Heart right ventricle (tissue), 16 donors: ENCODE measurements at regions not wholly inside any gene's neighbourhood (a gene's known extent, or its start where the extent isn't known, plus 50 kb on each side); places are given as distances from the start of the nearest gene placed in this dataset.

Experiments used
- ATAC-seq, 8 donors: fragments of 200-7000 bp; cut with Tn5 transposase; one replicate each; pipeline ENCODE4 v1.9.1; 2020; ENCODE audit warnings: mild to moderate bottlenecking in 8 of 8, moderate library complexity in 8 of 8, moderate number of reproducible peaks in 1 of 8
- DNase-seq, 2 donors: peaks; one replicate each; pipeline ENCODE4 v3.0.0-alpha.2; 2020
- H3K27ac ChIP-seq, 10 donors: fragments of 200-600 bp; sonication (generic) in 2 of 10; one replicate each; pipeline versions ENCODE4 v1.5.0 to v1.8.0; 2020 to 2022; ENCODE audit warnings: mild to moderate bottlenecking in 3 of 10
- H3K27me3 ChIP-seq, 7 donors: fragments of 200-600 bp; one replicate each; pipeline ENCODE4 v1.8.0; 2021 to 2022; ENCODE audit warnings: mild to moderate bottlenecking in 2 of 7
- H3K36me3 ChIP-seq, 9 donors: fragments of 200-600 bp; sonication (generic) in 1 of 9; one replicate each; pipeline versions ENCODE4 v1.5.0 to v1.8.0; 2020 to 2022; ENCODE audit warnings: mild to moderate bottlenecking in 2 of 9
- H3K4me1 ChIP-seq, 9 donors: fragments of 200-600 bp; sonication (generic) in 1 of 9; one replicate each; pipeline versions ENCODE4 v1.5.0 to v1.8.0; 2020 to 2022; ENCODE audit warnings: mild to moderate bottlenecking in 4 of 9
- H3K4me3 ChIP-seq, 10 donors: fragments of 200-600 bp; sonication (generic) in 2 of 10; one replicate each; pipeline versions ENCODE4 v1.5.0 to v1.8.0; 2020 to 2022; ENCODE audit warnings: mild to moderate bottlenecking in 7 of 10, moderate library complexity in 2 of 10
- H3K9me3 ChIP-seq, 11 donors: fragments of 200-600 bp in 10 of 11; sonication (generic) in 2 of 11; one replicate each; pipeline versions ENCODE4 v1.5.0 to v1.8.0; 2013 to 2022; ENCODE audit warnings: mild to moderate bottlenecking in 2 of 11, control low read depth in 1 of 11, moderate library complexity in 1 of 11
- CTCF ChIP-seq, 9 donors: fragments of 200-600 bp; sonication (generic) in 2 of 9; IDR thresholded peaks; one replicate each; pipeline versions ENCODE4 v1.5.0 to v1.8.0; 2021 to 2022; ENCODE audit warnings: antibody characterized with exemption in 9 of 9, mild to moderate bottlenecking in 5 of 9, moderate library complexity in 1 of 9
- WGBS, 2 donors: extraction: QIAGEN DNeasy Blood & Tissue Kit; methylation state at CpG; one replicate each; pipeline ENCODE4 v1.1.7; 2013; ENCODE audit warnings: inconsistent platforms in 1 of 2; 5-methylcytosine and 5-hydroxymethylcytosine counted together
- intact Hi-C, 10 donors: fragments of 100-400 bp; cut with DNase I; formaldehyde crosslinking; loops; one replicate each; pipeline versions ENCODE4 v1.11.1 to v1.14.2; 2022
- donor health status: Arrhythmogenic right ventricular cardiomyopathy.
- donor health status: ischemic (EF 13 %, LVEDD 7.1; RV severe dilation, severe dysfunction).
- donor health status: healthy with polysubstance abuse.
- donor health status: DM: no; HTN: yes; CAD: no.
- donor health status: DM: no; HTN: no; CAD: no.
- donor health status: ischemic (EF 25% LVEDD 6.9; RV normal size, moderate dysfunction).
- donor health status: ischemic (EF 25% LVEDD 5.7; RV mildly dilated, moderate dysfunction).
- donor health status: healthy.
- donor health status: DM: yes; HTN: yes; CAD: no.
- donor health status: Ischemic cardiomyopathy.
- donor health status: ischemic (EF 35%, LVEDD 5.7; RV mildly dilated, moderate dysfunction).
- donor health status: nonischemic (EF 11% LVEDD 7.7; RV severe dilation, severe dysfunction).
- donor health status: DM: yes; HTN: yes; CAD: no.
- donor health status: PGD.
- donor health status: ischemic (EF 29% LVEDD 5.4; RV normal size, mild dysfunction).
- donor health status: nonischemic (EF 23%, LVEDD 6.1; RV moderate dilation, normal function).

DNA sequence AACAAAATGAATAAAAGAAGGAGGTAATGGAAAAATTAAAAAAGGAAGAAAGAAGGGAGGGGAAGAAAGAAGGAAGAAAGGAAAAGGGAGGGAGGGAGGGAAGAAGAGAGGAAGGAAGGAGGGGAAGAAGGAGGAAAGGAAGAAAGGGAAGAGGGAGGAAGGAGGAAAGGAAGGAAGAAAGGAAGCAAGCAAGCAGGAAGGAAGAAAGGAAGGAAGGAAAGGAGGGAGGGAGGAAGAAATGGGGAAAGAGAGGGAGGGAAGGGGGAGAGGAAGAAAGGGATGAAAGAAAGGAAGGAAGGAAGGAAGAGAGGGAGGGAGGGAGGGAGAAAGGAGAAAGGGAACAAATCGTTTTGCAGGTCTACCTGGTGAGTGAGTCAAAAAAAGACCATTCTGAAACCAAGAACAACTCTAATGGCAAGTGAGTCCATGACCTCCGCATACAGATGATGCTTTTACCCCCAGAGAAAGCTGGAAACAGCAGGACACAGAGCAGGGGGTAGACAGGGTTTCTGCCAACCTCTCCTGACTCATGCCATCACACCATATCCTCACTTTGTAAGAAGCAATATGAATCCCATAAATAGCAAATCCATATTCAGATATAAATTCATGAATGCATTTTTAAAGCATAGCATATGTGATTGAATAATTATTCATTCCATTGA is 1112.9 kb upstream of the AUTS2 start:
- intact Hi-C loops: no loop called here
- TF ChIP-seq CTCF (IDR thresholded peaks at IDR 0.05): no peak
- no peak overlapping the region for H3K27ac ChIP-seq
- no peaks in the 10 kb centered on the region for H3K4me1 ChIP-seq
- H3K36me3 ChIP-seq: no peaks in the 10 kb centered on the region
- peaks cover 0 to 9% (median 0%) of the 10 kb centered on the region in 7 donors for H3K27me3 ChIP-seq
- DNase-seq (no peak), ATAC-seq (no peak)
- H3K9me3 ChIP-seq: peaks cover 0 to 10% (median 0%) of the 10 kb centered on the region in 11 donors
- no peak overlapping the region for H3K4me3 ChIP-seq
- WGBS, 2 donors: 76 to 79% methylated on average over 2 of the region's 2 CpGs

DNA sequence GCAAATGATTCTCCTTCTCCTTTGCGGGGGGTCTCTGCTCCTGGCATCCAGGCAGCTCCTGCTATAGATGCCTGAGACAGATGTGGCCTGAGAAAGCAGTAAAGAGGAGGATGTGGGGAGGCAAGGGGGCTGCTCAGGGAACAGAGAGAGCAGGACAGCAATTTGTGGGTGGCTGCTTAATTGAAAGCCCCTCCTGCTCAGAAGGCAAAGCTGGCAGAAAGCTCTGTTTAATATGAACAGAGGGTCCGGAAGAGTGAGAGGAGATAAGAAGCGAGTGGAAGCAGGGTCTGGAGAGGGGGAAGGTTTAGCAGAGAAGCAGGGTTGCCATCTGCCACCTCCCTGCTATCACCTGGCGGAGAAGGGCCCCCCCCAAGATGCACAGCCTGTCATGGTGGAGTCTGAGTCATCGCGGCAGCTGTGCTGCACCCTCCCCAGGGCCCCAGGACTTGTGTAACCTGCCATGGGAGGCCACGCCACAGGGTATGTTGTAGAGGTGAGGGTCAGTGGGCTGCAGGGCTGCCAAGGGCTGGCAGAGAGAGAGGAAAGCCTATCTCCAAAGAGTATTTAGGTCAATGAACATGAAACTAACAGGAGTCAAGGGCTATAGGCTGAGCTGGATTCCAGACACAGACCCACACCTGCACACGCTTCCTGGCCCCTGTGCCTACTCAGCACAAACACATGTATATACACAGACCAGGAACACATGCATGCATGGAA is 1109.8 kb upstream of the AUTS2 start:
- intact Hi-C loops: no loop called here
- DNase-seq (no peak), ATAC-seq (no peak)
- Histone ChIP-seq H3K27ac (no peak overlapping the region), H3K4me1 (no peaks in the 10 kb centered on the region), H3K36me3 (no peaks in the 10 kb centered on the region), H3K9me3 (peaks cover 0 to 20% (median 0%) of the 10 kb centered on the region in 11 donors), H3K27me3 (peaks cover 0 to 3% (median 0%) of the 10 kb centered on the region in 7 donors), H3K4me3 (no peak overlapping the region)
- TF ChIP-seq CTCF (IDR thresholded peaks at IDR 0.05): no peak
- WGBS, 2 donors: 52 to 60% methylated on average over 8 of the region's 8 CpGs

- ATAC-seq (no peak), DNase-seq (no peak)
- intact Hi-C loops: no loop called here
- peaks cover 0 to 25% (median 0%) of the 10 kb centered on the region in 11 donors for H3K9me3 ChIP-seq
- H3K36me3 ChIP-seq: no peaks in the 10 kb centered on the region
- H3K4me1 ChIP-seq: no peaks in the 10 kb centered on the region
- 86 to 90% methylated on average over 2 of the region's 2 CpGs for WGBS, 2 donors
- TF ChIP-seq CTCF (IDR thresholded peaks at IDR 0.05): no peak
- no peaks in the 10 kb centered on the region for H3K27me3 ChIP-seq
- H3K27ac ChIP-seq: no peak overlapping the region
- no peak overlapping the region for H3K4me3 ChIP-seq
Observed at GRCh38 chr7:68491523-68492358, 1106.5 kb upstream of the AUTS2 start.

- Histone ChIP-seq H3K27ac (no peak overlapping the region), H3K36me3 (no peaks in the 10 kb centered on the region), H3K9me3 (peaks cover 0 to 27% (median 0%) of the 10 kb centered on the region in 11 donors), H3K27me3 (no peaks in the 10 kb centered on the region), H3K4me3 (no peak overlapping the region), H3K4me1 (no peaks in the 10 kb centered on the region)
- ATAC-seq (no peak), DNase-seq (no peak)
- no peak for TF ChIP-seq CTCF (IDR thresholded peaks at IDR 0.05)
- intact Hi-C loops: no loop called here
- WGBS, 2 donors: 92 to 96% methylated on average over 1 of the region's 1 CpG
Observed at GRCh38 chr7:68492359-68492690, 1106.0 kb upstream of the AUTS2 start.
